OCI-LY3 (cell line): ENCODE measurements at regions not wholly inside any gene's neighbourhood (a gene's known extent, or its start where the extent isn't known, plus 50 kb on each side); places are given as distances from the start of the nearest gene placed in this dataset.
"Not testable (repeated sequence)": the region's sequence is repeated elsewhere in the genome, so short reads cannot be mapped to it uniquely, and the experiment has no call there.

ENCODE experiments used
- H2AFZ ChIP-seq: fragments of 200-600, 300-600 bp; shearing (Covaris generic); 2 replicates; pipeline ENCODE4 v1.6.0; 2014; ENCODE audit warnings: antibody characterized with exemption, low read depth, low read length
- H3K27ac ChIP-seq: fragments of 200-600, 300-600 bp; sonication (generic); 2 replicates; pipeline ENCODE4 v1.5.1; 2014; ENCODE audit warnings: mild to moderate bottlenecking, low read length, moderate library complexity, mixed read lengths
- H3K27me3 ChIP-seq: fragments of 200-600, 300-600 bp; sonication (generic); 2 replicates; pipeline ENCODE4 v1.6.1; 2014; ENCODE audit warnings: low read depth, low read length, mixed read lengths
- H3K36me3 ChIP-seq: fragments of 200-600, 300-600 bp; sonication (generic); replicated peaks from 2 replicates; pipeline ENCODE3; 2014; ENCODE audit warnings: low read depth, low read length, mixed read lengths
- H3K4me1 ChIP-seq: fragments of 300-600, 200-600 bp; sonication (generic); 2 replicates; pipeline ENCODE4 v1.6.1; 2014; ENCODE audit warnings: low read length, mixed read lengths
- H3K4me2 ChIP-seq: fragments of 200-600, 300-600 bp; sonication (generic); 2 replicates; pipeline ENCODE4 v1.6.1; 2014; ENCODE audit warnings: low read length, mixed read lengths
- H3K4me3 ChIP-seq: fragments of 300-600, 200-600 bp; sonication (generic); 2 replicates; pipeline ENCODE4 v1.5.1; 2014; ENCODE audit warnings: antibody characterized with exemption, mild to moderate bottlenecking, low read length, moderate library complexity
- H3K79me2 ChIP-seq: fragments of 300-600, 200-600 bp; shearing (Covaris generic); 2 replicates; pipeline ENCODE4 v1.6.1; 2014; ENCODE audit warnings: mild to moderate bottlenecking, low read length, mixed read lengths
- H3K9ac ChIP-seq: fragments of 300-600, 200-600 bp; shearing (Covaris generic); 2 replicates; pipeline ENCODE4 v1.6.0; 2014; ENCODE audit warnings: mild to moderate bottlenecking, low read length, moderate library complexity
- H3K9me3 ChIP-seq: fragments of 200-600, 300-600 bp; shearing (Covaris generic); 2 replicates; pipeline ENCODE4 v1.6.1; 2014; ENCODE audit warnings: low read length, mixed read lengths; ENCODE audit not compliant: insufficient read depth
- H4K20me1 ChIP-seq: fragments of 200-600, 300-600 bp; sonication (generic); 2 replicates; pipeline ENCODE4 v1.6.1; 2016; ENCODE audit warnings: low read length, mixed read lengths; ENCODE audit not compliant: insufficient read depth
- CTCF ChIP-seq: fragments of 200-600, 300-600 bp; sonication (generic); IDR thresholded peaks from 2 replicates; pipeline ENCODE4 v1.5.1; 2014; ENCODE audit warnings: antibody characterized with exemption, low read length, low read depth
- EZH2phosphoT487 ChIP-seq: fragments of 200-600 bp; shearing (Covaris generic); IDR thresholded peaks from 2 replicates; pipeline ENCODE4 v1.6.1; 2018; ENCODE audit warnings: antibody characterized with exemption, mixed run types, low read depth

GRCh38 chr3:126285369-126285768 is 71.8 kb downstream of the KLF15 start:
- no peaks in the 10 kb centered on the region for H4K20me1 ChIP-seq
- H3K79me2 ChIP-seq, result no peaks in the 10 kb centered on the region
- no peaks in the 10 kb centered on the region for H3K9me3 ChIP-seq
- H3K4me2 ChIP-seq, result no peak overlapping the region
- no peak for TF ChIP-seq EZH2phosphoT487
- no peak for TF ChIP-seq CTCF
- peaks cover 11% of the 10 kb centered on the region; the same call in 1 of the 2 replicates for H3K27me3 ChIP-seq
- H3K4me3 ChIP-seq, result no peak overlapping the region
- no peak overlapping the region for H3K27ac ChIP-seq
- H3K36me3 ChIP-seq, result no peaks in the 10 kb centered on the region
- no peak overlapping the region for H3K9ac ChIP-seq
- no peaks in the 10 kb centered on the region for H3K4me1 ChIP-seq
- H2AFZ ChIP-seq, result no peak overlapping the region

GRCh38 chr3:126284258-126284904 is 72.8 kb downstream of the KLF15 start:
- no peaks in the 10 kb centered on the region for H4K20me1 ChIP-seq
- H3K79me2 ChIP-seq, result no peaks in the 10 kb centered on the region
- H3K36me3 ChIP-seq, result no peaks in the 10 kb centered on the region
- no peak overlapping the region for H3K4me3 ChIP-seq
- no peak overlapping the region for H3K4me2 ChIP-seq
- H3K27me3 ChIP-seq, result peaks cover 11% of the 10 kb centered on the region; the same call in 1 of the 2 replicates
- H3K27ac ChIP-seq, result no peak overlapping the region
- H3K9me3 ChIP-seq, result no peaks in the 10 kb centered on the region
- no peaks in the 10 kb centered on the region for H3K4me1 ChIP-seq
- TF ChIP-seq EZH2phosphoT487 (no peak), CTCF (no peak)
- no peak overlapping the region for H3K9ac ChIP-seq
- H2AFZ ChIP-seq, result no peak overlapping the region

- not testable (repeated sequence) for H3K4me2 ChIP-seq, H3K27ac ChIP-seq, H4K20me1 ChIP-seq, H3K27me3 ChIP-seq, H3K4me3 ChIP-seq, H2AFZ ChIP-seq, H3K4me1 ChIP-seq, H3K9me3 ChIP-seq, H3K79me2 ChIP-seq, H3K36me3 ChIP-seq, H3K9ac ChIP-seq
Measured at GRCh38 chr3:126283651-126284050, 73.6 kb downstream of the KLF15 start.

- Histone ChIP-seq H3K4me1 (no peaks in the 10 kb centered on the region), H3K36me3 (no peaks in the 10 kb centered on the region), H3K9ac (no peak overlapping the region), H2AFZ (no peak overlapping the region), H3K27me3 (peaks cover 3% of the 10 kb centered on the region; the same call in 1 of the 2 replicates), H3K9me3 (no peaks in the 10 kb centered on the region), H3K4me2 (no peak overlapping the region), H3K27ac (no peak overlapping the region), H3K4me3 (no peak overlapping the region), H3K79me2 (no peaks in the 10 kb centered on the region), H4K20me1 (no peaks in the 10 kb centered on the region)
- no peak for TF ChIP-seq CTCF
- TF ChIP-seq EZH2phosphoT487, result no peak
Measured at GRCh38 chr3:126279853-126280252, 77.4 kb downstream of the KLF15 start.
